Esophagus squamous epithelium (tissue), 5 donors: ENCODE measurements at regions not wholly inside any gene's neighbourhood (a gene's known extent, or its start where the extent isn't known, plus 50 kb on each side); places are given as distances from the start of the nearest gene placed in this dataset.

ENCODE experiments used
- DNase-seq: peaks from one replicate; lab custom pipeline; 2025; lab: John Stamatoyannopoulos, UW
- H3K27ac ChIP-seq, 4 donors: fragments of 200-600 bp; sonication (generic); one replicate each; pipeline ENCODE4 v1.5.1; 2016 to 2019; ENCODE audit warnings: mild to moderate bottlenecking in 1 of 4
- H3K27me3 ChIP-seq, 4 donors: fragments of 200-600 bp; sonication (generic); 1 replicate in 3 of 4; 2 replicates in 1 of 4; pipeline versions ENCODE4 v1.5.1 to v1.6.0; 2017 to 2021; ENCODE audit warnings: antibody characterized with exemption in 1 of 4
- H3K36me3 ChIP-seq, 3 donors: fragments of 200-600 bp; sonication (generic); one replicate each; pipeline ENCODE4 v1.5.1; 2016 to 2019
- H3K4me1 ChIP-seq, 3 donors: fragments of 200-600 bp; sonication (generic); one replicate each; pipeline ENCODE4 v1.5.1; 2017 to 2019
- H3K4me3 ChIP-seq, 4 donors: fragments of 200-600 bp; sonication (generic); 1 replicate in 3 of 4; 2 replicates in 1 of 4; pipeline ENCODE4 v1.5.1; 2016 to 2019; ENCODE audit warnings: mild to moderate bottlenecking in 2 of 4, moderate library complexity in 1 of 4
- H3K9me3 ChIP-seq, 3 donors: fragments of 200-600 bp; sonication (generic); one replicate each; pipeline ENCODE4 v1.5.1; 2016 to 2019
- POLR2A ChIP-seq, 4 donors: fragments of 450-650 bp; IDR thresholded peaks; one replicate each; pipeline ENCODE4 v1.6.1; 2017; ENCODE audit warnings: antibody characterized with exemption in 4 of 4, mild to moderate bottlenecking in 4 of 4, moderate library complexity in 3 of 4
- WGBS, 2 donors: methylation state at CpG; one replicate each; pipeline ENCODE4 v1.1.5; 2018; 5-methylcytosine and 5-hydroxymethylcytosine counted together
- intact Hi-C: fragments of 100-400 bp; cut with DNase I; formaldehyde crosslinking; loops from one replicate; pipeline ENCODE4 v1.15.0; 2022
- TF ChIP-seq, protein P1 (sequence below), 6 experiments: fragments of 450-650 bp in 4 of 6; fragments of 200-600 bp in 2 of 6; sonication (generic) in 2 of 6; IDR thresholded peaks; one replicate each; pipeline ENCODE4 v1.5.1; 2016 to 2019; ENCODE audit warnings: antibody characterized with exemption in 6 of 6, mild to moderate bottlenecking in 4 of 6, moderate library complexity in 4 of 6
- donor health status: DM: yes; HTN: yes; CAD: no.

DNA sequence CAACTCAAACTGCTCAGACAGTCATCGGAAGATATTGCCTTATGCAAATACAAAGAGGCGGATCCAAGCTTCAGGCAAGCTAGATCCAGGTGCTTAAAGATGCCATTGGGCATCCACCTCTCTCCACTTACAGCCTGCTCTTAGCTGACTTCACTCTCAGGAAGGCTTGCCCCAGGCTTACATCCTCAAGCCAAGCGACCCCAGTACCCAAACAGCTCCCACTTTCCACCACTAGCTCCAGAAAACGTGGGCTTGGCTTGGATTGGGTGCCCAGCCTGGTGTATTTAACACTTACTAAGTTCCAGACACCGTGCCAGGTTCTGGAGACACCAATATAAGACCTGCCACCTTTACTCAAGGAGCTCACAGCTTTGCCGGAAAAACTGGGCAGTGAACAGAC is 142.1 kb upstream of the VSTM2B start:
- H3K9me3 ChIP-seq, result no peaks in the 10 kb centered on the region
- peaks cover 0 to 18% (median 0%) of the 10 kb centered on the region in 4 donors for H3K27me3 ChIP-seq
- H3K36me3 ChIP-seq, result no peaks in the 10 kb centered on the region
- DNase-seq, result no peak
- no peak overlapping the region for H3K4me3 ChIP-seq
- H3K4me1 ChIP-seq, result peaks cover 0 to 4% (median 0%) of the 10 kb centered on the region in 3 donors
- no peak overlapping the region for H3K27ac ChIP-seq
- intact Hi-C loops, result no loop called here
- no peak for TF ChIP-seq POLR2A (IDR thresholded peaks at IDR 0.05)
- TF ChIP-seq, protein P1, sequence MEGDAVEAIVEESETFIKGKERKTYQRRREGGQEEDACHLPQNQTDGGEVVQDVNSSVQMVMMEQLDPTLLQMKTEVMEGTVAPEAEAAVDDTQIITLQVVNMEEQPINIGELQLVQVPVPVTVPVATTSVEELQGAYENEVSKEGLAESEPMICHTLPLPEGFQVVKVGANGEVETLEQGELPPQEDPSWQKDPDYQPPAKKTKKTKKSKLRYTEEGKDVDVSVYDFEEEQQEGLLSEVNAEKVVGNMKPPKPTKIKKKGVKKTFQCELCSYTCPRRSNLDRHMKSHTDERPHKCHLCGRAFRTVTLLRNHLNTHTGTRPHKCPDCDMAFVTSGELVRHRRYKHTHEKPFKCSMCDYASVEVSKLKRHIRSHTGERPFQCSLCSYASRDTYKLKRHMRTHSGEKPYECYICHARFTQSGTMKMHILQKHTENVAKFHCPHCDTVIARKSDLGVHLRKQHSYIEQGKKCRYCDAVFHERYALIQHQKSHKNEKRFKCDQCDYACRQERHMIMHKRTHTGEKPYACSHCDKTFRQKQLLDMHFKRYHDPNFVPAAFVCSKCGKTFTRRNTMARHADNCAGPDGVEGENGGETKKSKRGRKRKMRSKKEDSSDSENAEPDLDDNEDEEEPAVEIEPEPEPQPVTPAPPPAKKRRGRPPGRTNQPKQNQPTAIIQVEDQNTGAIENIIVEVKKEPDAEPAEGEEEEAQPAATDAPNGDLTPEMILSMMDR (IDR thresholded peaks at IDR 0.05), result no peak
- 59 to 64% methylated on average over 5 to 6 of the region's 6 CpGs for WGBS, 2 donors

- Histone ChIP-seq H3K36me3 (no peaks in the 10 kb centered on the region), H3K4me3 (no peak overlapping the region), H3K27ac (no peak overlapping the region), H3K9me3 (no peaks in the 10 kb centered on the region), H3K27me3 (peaks cover 0 to 10% (median 0%) of the 10 kb centered on the region in 4 donors), H3K4me1 (peaks cover 0 to 13% (median 0%) of the 10 kb centered on the region in 3 donors)
- TF ChIP-seq POLR2A (IDR thresholded peaks at IDR 0.05), result no peak
- TF ChIP-seq, protein P1 (IDR thresholded peaks at IDR 0.05), result no peak
- WGBS, 2 donors, result 62 to 74% methylated on average over 6 of the region's 8 CpGs
- DNase-seq, result no peak
- intact Hi-C loops, result no loop called here
Measured at GRCh38 chr19:29384656-29385055, 141.1 kb upstream of the VSTM2B start.

DNA sequence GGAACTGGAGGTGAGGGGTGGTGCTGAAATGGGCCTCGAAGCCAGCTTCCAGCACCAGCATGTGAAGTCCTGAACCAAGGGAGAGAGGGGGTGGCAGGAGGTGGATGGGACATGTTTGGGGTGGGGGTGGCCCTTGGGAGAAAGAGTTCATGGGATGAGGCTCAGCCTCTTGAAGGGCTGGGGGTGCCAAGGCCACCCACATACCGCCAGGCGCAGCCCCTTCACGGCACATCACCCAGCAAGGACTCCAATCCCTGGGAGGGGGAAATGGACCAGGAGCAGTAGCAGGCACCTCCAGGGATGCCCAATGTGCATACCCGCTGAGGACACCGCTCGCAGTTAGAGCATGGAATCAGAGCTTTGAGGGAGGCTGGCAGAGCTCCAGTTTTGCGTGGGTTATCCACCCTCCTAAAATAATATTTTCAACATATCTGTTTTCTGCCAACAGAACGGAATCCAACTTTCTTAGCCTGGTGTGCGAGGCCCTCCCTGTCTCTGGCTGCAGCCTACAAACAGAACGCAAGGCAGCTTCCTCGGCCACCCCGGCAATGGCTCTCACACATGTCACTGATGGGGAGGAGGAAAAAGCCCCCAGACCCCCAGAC is 140.5 kb upstream of the VSTM2B start:
- Histone ChIP-seq H3K27me3 (peaks cover 0 to 4% (median 0%) of the 10 kb centered on the region in 4 donors), H3K27ac (no peak overlapping the region), H3K4me3 (no peak overlapping the region), H3K36me3 (no peaks in the 10 kb centered on the region), H3K9me3 (no peaks in the 10 kb centered on the region), H3K4me1 (peaks cover 0 to 15% (median 0%) of the 10 kb centered on the region in 3 donors)
- TF ChIP-seq, protein P1 (IDR thresholded peaks at IDR 0.05), result no peak
- no peak for TF ChIP-seq POLR2A (IDR thresholded peaks at IDR 0.05)
- 65 to 68% methylated on average over 12 to 13 of the region's 13 CpGs for WGBS, 2 donors
- no peak for DNase-seq
- intact Hi-C loops, result no loop called here

GRCh38 chr19:29386970-29387369 is 138.8 kb upstream of the VSTM2B start:
- Histone ChIP-seq H3K9me3 (peaks cover 0 to 7% (median 6%) of the 10 kb centered on the region in 3 donors), H3K27me3 (no peaks in the 10 kb centered on the region), H3K27ac (no peak overlapping the region), H3K36me3 (no peaks in the 10 kb centered on the region), H3K4me3 (no peak overlapping the region), H3K4me1 (peaks cover 0 to 15% (median 0%) of the 10 kb centered on the region in 3 donors)
- intact Hi-C loops, result no loop called here
- DNase-seq, result no peak
- WGBS, 2 donors, result 58 to 89% methylated on average over 5 of the region's 5 CpGs
- no peak for TF ChIP-seq POLR2A (IDR thresholded peaks at IDR 0.05)
- TF ChIP-seq, protein P1 (IDR thresholded peaks at IDR 0.05), result no peak

GRCh38 chr19:29387586-29387985 is 138.2 kb upstream of the VSTM2B start:
- no peak for TF ChIP-seq POLR2A (IDR thresholded peaks at IDR 0.05)
- TF ChIP-seq, protein P1 (IDR thresholded peaks at IDR 0.05), result no peak
- H3K9me3 ChIP-seq, result peaks cover 0 to 8% (median 6%) of the 10 kb centered on the region in 3 donors
- H3K36me3 ChIP-seq, result no peaks in the 10 kb centered on the region
- intact Hi-C loops, result no loop called here
- no peak overlapping the region for H3K4me3 ChIP-seq
- no peaks in the 10 kb centered on the region for H3K27me3 ChIP-seq
- peaks cover 0 to 15% (median 0%) of the 10 kb centered on the region in 3 donors for H3K4me1 ChIP-seq
- DNase-seq, result no peak
- no peak overlapping the region for H3K27ac ChIP-seq
- 73 to 97% methylated on average over 4 to 6 of the region's 13 CpGs for WGBS, 2 donors
